GM18951 (cell line): ENCODE measurements at regions not wholly inside any gene's neighbourhood (a gene's known extent, or its start where the extent isn't known, plus 50 kb on each side); places are given as distances from the start of the nearest gene placed in this dataset.
"Not testable (repeated sequence)": the region's sequence is repeated elsewhere in the genome, so short reads cannot be mapped to it uniquely, and the experiment has no call there.

Source experiments
- POLR2A ChIP-seq: IDR thresholded peaks from 4 replicates; pipeline ENCODE4 v1.6.1; 2011; ENCODE audit warnings: mild to moderate bottlenecking; ENCODE audit not compliant: insufficient read length, insufficient read depth; ENCODE audit errors: extremely low read depth
- in situ Hi-C: fragments of 300-500 bp; cut with MboI; formaldehyde crosslinking; loops from one replicate; pipeline ENCODE4 v1.12.0; 2022; ENCODE audit warnings: low sequenced_read_pairs, mixed read lengths, inconsistent platforms; ENCODE audit not compliant: unreplicated experiment

DNA sequence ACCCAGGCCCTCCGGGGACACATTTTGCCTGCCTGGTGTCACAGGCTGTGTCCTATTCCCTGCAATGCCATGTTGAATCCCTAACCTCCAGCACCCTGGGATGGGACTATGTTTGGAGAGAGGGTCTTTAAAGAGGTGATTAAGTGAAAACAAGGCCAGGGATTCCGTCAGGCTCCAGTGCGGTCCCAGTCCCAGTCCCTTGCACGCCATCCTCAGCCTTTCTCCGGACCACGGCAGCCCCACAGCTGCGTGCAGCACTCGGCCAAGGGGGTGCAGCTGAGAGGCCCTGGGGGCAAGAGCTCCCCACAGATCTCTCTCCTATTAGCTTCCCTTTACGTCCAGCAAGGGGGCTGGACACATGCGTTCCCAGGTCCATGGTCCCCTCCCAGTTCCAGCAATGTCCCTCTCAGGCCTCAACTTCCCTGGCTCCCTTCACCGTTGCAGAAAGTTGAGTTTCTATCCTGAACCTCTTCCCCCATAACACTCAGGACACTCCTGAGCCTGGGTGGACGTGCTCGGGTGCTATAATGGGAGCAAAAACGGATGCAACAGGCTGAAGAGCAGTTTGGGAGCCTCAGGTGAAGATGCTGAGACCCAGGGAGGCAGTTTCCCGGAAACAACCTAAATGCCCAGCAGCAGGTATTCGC, 1422.7 kb downstream of the BRD1 start:
- in situ Hi-C loops = no loop called here
- TF ChIP-seq POLR2A = no peak

DNA sequence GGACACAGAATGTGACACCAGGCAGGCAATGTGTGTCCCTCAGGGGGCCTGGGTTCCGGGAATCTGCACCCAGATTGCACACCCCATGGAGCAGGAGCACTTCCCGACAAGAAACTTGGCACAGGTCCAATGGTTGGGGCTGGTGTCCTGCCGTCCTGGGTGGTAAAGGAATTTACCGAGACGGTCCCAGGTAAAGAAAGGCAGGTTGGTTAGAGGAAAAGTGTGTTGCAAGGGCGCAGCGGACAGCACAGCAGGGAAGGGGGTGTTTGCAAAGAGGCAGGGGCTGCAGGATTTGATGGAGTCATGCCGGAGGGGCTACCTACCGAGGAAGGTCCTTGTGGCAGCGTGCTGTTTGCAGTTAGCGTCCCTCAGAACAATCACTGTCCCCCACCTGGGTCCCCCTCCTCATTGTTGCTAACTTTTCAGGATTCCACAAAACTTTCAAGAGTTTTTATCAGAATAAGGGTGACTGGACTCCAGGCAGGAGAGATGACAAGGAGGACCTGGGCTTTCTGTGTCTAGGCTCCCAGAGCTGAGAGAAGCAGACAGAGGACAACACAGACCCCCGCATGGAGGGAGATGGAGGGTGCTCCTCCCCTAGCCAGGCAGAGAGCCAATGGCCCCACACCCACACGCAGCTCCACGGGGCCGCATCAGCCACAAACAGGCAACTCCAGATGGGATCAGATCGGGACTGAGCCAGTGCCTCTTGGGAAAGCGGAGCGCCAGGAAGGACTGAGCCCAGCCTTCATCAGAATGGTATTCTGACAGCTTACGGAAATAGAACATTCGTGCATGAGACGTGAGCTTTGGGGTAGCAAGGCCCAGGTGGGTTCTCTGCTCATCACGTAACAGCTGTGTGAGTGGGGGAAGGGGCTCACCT, 1423.9 kb downstream of the BRD1 start:
- in situ Hi-C loops = no loop called here
- TF ChIP-seq POLR2A = no peak

DNA sequence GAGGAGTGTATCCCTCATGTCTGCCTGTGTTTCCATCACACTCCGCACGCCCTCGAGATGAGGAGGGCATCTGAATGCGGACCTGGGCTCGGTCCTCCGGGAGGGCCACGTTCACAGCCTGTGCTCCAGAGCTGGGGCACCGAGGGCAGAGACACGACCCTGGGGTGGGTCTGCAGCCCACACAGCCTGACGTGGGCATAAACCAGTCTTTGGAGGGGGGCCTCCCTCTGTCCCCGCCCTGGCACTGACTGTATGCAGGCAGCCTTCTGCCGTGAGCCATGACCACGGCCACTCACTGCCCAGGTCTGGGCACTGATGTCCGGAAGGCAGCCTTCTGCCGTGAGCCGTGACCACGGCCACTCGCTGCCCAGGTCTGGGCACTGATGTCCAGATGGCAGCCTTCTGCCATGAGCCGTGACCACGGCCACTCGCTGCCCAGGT, 1425.1 kb downstream of the BRD1 start:
- in situ Hi-C loops = no loop called here
- no peak for TF ChIP-seq POLR2A

DNA sequence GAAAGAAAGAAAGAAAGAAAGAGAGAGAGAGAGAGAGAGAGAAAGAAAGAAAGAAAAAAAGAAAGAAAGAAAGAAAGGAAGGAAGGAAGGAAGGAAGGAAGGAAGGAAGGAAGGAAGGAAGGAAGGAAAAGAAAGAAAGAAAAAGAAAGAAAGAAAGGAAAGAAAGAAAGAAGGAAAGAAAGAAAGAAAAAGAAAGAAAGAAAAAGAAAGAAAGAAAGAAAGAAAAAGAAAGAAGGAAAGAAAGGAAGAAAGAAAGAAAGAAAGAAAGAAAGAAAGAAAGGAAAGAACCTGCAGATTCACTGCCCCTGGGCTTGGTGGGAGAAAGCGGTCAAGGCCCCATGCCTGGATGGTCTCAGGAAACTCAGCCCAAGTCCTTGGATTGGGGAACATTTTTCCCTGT, 1426.2 kb downstream of the BRD1 start:
- in situ Hi-C loops = not testable (repeated sequence)

DNA sequence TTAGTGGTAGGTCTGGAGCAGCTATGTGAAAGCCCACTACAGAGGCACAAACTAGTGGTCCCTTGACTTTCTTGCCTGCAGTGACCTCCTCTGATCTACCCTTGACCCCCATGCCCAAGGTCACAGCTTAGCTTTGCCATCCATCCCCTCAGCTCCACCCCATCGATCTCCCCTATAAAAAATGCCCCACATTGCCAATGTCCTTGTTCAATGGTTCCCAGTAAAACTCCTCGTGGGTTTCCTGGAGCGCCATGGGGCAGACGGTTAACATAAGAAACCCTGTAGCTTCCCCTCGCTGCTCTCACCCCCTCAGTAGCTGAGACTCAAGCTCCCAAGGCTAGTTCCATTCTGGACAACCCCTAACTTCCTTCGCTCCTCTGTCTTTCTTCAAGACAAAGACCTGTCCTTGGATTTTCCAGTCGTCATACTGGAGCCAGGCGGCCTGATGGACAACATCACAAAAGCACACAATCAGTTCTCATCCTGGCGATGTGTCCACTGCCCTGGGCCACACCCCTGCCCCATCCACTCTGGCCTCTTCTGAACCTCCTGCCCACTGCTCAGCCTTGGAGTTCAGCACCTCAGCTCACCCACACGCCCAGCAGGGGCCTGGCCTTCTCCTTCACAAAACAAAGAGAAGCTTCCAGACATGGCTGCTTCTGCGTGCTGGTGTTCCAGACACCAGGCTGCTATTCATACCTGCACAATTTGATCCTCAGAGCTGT, 1429.3 kb downstream of the BRD1 start:
- in situ Hi-C loops = no loop called here
- TF ChIP-seq POLR2A = no peak

DNA sequence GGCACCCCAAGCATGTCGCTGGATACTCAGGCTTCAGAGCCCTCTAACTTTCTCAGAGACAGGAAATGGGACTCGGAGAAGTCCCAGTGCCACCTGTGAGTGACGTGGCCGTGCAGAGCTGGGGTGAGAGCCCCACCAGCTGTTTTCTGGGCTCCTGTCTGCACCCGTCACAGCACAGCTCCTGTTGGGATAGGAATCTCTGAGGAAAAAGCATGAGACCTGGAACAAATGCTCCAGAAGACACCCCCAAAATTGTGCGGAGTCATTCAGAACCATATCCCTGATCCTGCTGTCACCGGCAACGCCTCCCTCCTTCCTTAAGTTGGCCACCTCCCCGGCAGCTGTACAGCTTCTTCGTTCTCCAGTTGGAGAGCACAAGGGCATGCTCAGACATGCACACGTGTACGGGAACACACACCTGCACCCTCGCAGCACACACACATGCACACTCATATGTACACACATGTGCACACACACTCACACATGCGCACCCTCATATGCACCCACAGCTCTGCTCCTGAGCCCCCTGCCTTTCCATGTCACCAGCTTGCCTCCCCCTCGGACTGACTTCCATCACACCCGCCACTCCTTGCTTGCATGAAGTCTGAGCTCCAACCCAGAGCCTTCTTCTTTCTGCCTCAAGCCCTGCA, 1430.0 kb downstream of the BRD1 start:
- in situ Hi-C loops = no loop called here
- no peak for TF ChIP-seq POLR2A

DNA sequence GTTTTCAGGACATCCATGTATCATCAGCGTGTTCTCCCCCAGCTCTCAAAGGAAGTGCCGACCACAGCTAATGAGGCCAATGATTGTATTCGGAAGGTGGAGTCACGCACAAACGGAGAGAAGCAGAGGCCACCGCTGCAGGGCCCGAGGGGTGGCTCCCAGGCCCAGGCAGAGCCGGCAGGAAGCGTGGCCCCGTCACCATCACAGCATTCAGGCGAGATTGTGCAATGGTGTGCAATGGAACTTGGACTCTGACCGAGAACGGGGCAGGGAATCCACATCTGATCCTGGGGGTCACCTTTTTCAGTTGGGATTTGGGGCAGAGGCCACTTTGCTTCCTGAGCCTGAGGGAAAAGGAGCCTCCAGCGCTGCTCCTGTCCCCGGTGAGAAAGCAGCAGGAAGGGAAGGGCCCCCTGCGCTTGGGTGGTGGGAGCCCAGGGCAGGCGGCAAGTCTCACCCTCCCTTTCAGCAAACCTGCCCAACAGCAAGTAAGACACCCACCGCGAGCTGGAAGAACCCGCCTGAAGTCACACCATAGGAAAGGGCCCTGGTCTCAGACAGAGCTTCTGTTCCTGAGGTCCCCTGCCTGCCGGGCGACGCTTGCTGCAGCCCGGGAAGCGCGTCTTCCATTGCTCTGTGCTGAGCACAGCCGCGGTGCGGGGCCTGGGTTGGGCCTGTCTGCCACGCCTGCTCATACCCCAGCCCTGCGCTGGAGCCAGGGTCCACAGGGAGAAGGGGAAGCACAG, 1430.7 kb downstream of the BRD1 start:
- no peak for TF ChIP-seq POLR2A
- in situ Hi-C loops = no loop called here

DNA sequence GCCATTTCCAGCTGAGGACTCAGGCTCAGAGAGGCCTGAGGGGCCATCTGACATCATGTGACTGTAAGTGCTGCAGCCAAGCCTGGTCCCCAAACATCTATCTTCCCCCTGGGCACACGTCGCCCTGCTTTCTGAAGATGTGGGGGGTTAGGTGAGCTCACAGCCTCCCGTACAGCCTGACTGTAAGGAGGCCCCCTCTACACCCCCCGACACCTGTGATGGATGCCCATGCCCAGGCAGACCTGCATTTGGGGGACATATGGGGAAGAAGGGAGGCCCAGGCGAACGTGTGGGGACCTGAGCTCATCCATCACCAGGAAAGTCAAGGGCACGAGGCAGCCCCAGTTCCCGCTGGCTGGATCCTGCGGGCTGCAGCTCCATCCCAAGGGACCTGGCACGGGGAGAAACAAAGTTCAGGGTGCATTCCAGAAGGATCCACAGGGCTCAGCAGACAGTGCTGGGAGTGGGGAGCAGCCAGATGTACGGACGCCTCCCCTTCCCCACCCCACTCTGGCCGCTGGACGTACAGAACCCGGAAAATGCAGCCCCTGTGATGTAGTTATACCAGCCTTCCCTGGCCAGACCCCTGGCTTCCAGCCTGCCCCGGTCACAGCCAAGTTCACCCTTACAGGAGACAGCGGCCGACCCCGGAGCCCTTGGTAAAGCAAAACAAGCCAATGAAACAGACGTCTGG, 1431.4 kb downstream of the BRD1 start:
- in situ Hi-C loops = no loop called here
- no peak for TF ChIP-seq POLR2A

DNA sequence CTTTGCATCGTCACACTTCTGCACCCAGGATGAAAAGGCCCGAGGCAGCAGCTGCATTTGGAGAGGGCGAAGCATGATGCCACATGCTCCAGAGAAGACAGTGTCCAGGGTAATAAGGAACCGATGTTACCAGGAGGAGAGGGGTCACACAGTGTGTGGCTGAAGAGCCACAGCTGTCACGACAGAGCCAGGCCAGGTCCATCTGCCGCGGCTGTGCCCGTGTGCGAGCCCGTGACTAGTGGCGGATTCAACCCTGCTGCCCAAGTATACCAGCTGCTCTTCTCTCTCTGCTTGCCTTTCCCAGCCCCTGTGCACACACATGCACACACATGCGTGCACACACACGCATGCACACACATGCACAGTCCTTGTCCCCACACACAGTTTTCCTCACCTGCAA, 1432.5 kb downstream of the BRD1 start:
- in situ Hi-C loops = no loop called here
- no peak for TF ChIP-seq POLR2A

DNA sequence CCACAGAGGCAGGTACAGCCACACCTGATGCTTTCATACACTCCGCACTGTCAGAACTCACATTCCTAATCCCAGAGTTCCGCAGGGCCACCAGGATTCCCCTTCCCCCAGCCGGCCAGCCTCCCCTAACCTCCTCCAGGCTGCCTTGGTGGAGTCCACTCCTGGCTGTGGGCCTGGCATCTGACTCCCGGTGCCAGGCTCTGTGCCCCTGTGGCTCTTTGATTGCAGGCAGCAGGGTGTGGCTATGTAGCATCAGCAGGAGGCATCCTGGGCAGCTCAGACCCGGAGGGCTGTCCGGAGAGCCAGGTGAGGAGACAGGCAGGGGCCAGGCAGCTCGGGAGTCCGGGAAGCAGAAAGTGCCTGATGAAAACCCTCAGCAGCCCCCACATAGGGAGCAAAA, 1432.9 kb downstream of the BRD1 start:
- in situ Hi-C loops = no loop called here
- no peak for TF ChIP-seq POLR2A

DNA sequence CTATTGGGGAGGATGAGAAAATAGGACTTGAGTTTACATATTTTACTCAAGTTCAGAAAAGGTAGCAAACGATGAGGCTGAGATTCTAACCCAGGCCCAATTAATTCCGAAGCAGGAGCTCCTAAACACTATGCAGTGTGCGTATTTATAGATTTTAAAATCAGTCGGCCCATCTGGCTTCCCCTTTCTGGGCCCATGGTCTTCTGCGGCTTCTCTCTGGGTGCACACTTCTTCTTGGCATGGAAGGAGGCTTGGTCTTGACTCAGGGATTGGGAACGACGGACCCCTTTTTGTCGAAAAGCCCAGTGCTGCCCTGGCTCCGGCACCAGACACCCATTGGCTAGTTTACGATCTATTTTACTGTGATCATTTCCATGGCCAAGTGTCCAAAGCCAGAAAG, 1433.8 kb downstream of the BRD1 start:
- TF ChIP-seq POLR2A = no peak
- in situ Hi-C loops = no loop called here

DNA sequence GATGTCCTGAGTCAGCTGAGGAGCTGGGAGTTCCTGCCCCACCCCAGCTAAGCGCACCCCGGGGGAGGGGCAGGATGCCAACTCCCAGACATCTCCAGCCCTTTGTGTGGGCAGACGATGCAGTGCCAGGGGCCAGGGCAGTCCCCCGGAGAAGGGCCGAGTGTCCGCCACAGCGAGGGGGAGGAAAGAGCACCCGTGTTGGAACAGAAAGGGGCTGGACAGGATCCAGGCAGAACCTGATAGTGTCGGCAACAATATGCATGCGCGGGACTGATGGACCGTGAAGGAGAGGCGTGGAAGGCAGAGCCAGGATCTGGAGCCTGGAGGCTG, 1434.7 kb downstream of the BRD1 start:
- in situ Hi-C loops = no loop called here
- no peak for TF ChIP-seq POLR2A

DNA sequence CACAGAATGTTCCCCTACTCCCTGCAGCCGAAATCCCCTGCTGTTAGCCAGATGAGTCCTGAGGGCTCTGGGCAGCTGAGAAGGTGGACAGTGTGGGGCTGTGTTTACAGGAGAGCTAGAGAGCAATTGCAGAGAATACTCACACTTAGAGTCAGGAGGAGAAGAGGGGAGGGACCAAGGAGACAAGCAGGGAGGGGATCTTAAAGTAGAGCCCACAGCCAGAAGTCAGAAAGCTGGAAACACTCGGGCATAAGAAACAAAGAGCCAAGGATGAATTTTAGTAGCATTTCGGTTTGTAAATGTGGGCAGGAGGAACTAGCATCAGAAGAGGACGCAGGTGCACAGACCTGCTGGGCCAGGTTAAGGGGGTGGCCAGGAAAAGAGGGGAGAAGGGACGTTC, 1435.9 kb downstream of the BRD1 start:
- in situ Hi-C loops = no loop called here
- no peak for TF ChIP-seq POLR2A
